Activated CD4-positive, alpha-beta T cell treated with anti-CD3 and anti-CD28 coated beads, Interleukin-2, amount 50 U/mL, for 24 hours (primary cell): ENCODE measurements at regions not wholly inside any gene's neighbourhood (a gene's known extent, or its start where the extent isn't known, plus 50 kb on each side); places are given as distances from the start of the nearest gene placed in this dataset.

Source experiments
- DNase-seq, 2 donors: peaks; one replicate each; pipeline ENCODE4 v3.0.0-alpha.2; 2020; ENCODE audit warnings: low read depth in 1 of 2, low spot score in 1 of 2

DNA sequence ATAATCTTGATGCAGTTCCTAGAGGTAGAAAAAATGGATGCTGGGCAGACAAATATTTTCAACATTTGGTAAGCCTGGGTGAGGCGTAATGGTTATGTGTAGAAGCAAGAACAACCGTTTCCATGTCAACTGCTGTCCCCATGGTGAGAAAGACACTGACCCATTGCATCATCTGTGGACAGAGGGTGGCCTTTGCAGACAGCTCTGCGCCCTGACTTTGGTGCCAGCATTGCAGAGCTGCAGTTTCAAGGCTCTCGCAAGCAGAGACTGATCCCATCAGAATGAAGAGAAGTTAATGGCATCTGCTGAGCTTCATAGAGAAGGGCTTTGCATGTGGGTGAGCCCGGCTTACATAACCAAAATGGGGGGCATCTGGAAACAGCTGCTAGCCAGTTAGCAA, 179.0 kb upstream of the ADRA1B start:
- no peak for DNase-seq

DNA sequence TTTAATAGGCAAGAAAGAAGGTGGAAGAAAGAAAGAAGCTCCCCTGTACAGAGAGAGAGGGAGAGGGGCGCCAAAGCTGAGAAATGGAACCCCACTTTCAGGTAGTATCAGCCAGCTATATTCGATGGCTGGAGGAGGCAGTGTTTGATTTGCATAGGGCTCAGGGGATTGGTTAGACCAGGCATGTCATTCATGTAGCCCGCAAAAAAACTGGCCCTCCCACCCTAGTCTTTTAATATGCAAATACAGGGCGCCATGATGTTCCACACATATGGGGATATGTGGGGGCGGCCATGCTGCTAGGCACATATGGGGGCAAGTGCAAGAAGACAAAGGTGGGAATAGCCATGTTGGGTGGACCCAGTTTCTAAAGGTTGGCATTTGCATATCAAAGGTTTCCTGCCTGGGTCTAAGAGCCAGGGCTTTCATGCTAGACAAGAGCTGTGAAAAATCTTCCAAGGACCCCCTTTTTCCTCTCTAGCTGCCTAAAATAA, 174.4 kb upstream of the ADRA1B start:
- DNase-seq, result no peak

DNA sequence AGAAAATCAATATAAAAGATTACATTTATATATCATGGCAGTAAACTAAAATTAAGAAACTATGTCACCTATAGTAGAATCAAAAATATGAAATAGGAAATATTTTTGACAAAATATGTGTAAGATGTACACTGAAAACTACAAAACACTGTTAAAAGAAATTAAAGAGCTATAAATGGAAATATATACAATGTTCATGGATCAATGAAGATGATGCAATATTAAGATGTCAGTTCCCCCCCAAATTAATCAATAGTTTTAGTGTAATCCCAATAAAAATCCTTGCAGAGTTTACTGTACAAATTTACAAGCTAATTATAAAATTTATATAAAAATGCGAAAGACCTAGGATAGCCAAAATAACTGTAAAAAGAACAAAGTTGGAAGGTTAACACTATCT, 173.0 kb upstream of the ADRA1B start:
- no peak for DNase-seq

DNA sequence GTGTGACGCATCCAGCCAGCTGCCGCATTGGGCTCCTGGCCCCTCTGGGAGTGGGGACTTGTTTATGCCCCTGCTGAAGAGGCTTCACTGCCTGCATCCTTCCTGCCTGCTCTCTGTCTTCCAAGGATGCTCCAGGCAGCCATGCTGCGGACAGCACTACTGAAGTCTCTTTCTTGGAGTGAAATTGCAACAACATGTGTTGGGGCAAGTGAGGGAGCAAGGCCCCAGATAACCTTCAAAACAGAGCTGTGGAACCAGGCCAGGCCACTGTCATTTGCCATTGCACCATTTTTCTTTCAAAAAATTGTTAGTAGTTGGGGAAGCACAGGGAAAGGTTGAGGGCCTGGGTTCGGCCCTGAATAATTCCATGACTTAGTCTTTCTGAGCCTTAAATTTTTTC, 169.6 kb upstream of the ADRA1B start:
- DNase-seq, result no peak

DNA sequence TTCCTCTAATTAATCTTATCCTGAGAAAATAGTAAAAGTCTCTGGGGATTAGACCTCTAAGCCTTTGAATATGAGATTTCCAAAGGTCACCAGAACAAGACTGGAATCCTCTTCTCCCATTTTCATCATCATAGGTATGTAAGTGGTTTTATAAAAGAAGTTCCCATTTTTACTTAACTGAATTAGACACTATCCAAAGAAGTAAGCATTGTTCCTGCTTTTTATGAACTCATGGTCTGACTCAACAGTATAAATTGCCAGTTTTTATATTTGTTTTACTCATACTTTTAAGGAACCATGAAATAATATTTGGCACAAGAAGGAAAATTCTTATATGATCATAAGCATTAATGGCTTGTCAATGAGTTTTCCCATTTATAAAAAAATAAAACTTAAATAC, 167.1 kb upstream of the ADRA1B start:
- DNase-seq, result no peak

DNA sequence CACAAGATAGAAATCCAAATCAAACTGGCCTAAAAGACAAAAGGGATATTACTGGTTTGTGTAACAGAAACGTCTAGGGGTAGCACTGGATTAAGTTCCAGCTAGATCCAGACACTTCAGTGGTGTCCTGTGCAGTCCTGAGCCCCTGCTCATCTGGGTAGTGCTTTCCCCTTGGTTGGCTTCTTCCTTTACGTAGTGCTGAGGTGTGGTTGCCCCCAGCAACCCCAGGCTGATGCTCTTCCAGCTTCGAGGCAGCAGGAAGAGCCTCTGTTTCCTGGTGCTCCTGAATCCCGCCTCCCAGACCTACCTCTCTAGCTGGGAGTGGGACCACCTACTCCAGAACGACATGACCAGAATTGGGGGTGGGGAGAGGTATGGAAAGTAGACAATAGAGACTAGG, 166.1 kb upstream of the ADRA1B start:
- DNase-seq, result no peak

DNA sequence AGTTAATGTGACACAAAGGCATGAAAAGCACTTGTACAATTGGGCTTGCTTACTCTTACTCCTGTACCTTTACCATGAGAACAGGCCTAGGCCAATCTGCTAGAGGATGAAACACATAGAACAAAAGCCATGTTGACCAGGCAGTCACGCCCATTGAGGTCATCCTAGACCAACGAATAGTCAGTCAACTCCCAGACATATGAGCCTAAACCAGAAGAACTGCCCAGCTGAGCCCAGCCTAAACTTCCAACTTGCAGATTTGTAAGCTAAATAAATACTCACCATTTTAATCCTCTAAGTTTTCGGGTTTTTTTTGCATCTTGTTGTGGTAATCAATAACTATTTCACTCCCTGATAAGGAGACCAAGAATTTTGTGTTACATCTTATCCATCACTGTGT, 164.8 kb upstream of the ADRA1B start:
- DNase-seq, result no peak

DNA sequence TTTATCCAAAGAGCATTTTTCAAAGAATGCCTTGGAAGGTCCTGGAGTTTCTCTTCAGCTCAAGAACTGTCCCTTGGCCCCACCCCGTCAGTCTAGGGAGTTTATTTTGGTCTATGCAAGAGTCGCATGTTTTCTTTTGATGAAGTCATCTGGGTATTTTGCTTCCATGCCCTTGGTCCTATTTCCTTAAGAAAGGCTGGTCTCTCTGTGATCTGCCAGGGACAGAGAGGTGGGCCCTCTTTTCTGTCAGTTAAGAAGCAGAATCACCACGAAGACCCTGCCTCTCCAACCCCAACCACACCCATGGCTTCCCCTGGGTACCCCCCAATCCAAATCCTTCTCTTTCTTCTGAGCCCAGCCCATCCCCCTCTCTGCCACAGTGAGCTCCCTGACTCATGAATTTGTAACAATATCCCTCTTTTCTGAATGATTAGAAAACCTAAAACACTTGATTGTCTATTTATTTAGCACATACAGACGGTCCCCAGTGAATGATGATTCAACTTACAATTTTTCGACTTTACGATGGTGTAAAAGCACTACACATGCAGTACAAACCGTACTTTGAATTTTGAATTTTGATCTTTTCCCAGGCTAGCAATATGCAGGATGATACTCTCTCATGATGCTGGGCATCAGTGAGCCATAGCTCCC, 163.5 kb upstream of the ADRA1B start:
- DNase-seq, result no peak

DNA sequence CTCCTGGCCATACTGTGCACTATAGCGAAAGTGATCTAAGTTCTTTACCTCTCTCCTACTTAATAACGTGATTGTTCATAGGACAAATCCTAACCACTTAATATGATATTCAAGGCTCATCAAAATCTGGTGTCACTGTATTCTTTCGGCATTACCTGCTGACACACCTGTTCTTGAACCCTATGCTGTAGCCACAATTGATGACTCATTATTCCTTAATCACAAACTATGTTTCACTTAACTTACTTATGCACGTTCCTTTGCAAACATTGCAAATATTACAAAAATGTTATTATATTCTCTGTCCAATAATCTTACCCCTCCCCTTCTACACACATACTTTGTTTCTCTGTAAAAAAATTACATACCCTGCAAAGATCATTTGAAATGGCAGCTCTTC, 158.1 kb upstream of the ADRA1B start:
- DNase-seq, result no peak

DNA sequence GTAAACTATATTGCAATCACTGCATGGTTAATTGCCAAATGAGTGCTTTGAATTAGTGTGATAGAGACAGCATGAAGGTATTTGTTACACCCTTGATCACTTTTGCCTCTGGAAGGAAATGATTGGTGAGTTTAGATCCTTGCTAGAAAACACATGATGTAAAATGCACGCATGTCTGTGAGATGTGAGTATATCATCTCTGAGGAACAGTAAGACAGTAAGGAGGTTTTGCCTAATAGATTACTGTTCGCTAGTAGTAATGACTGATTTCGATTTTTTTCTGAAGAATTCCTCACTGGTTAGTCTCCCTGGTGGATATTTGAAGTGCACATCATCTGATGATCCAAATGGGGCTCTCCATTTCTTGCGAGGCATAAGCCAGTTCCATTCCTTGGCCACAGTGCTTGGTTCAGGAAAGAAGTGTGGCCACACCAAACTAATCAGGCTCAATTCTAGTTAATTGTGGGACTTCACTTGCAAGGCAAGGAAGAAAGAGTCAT, 156.4 kb upstream of the ADRA1B start:
- DNase-seq, result no peak

DNA sequence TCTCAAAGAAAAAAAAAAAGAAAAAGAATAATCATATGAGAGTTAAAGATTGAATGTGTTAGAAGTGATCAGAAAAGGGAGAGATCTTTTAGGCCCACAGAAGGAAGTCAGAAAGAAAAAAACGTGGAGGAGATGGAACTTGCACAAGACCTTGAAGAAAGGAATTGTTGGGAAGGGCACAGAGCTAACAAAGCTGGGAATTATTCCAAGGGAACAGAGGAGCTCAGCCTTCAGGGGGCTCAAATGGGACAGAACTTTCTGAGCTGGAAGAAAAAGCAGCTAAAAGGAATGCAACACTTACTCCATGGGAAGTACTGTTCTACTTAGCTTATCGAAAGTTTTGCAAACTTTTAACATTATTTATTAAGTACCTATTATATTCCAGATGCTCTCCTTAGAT, 153.4 kb upstream of the ADRA1B start:
- DNase-seq, result no peak

DNA sequence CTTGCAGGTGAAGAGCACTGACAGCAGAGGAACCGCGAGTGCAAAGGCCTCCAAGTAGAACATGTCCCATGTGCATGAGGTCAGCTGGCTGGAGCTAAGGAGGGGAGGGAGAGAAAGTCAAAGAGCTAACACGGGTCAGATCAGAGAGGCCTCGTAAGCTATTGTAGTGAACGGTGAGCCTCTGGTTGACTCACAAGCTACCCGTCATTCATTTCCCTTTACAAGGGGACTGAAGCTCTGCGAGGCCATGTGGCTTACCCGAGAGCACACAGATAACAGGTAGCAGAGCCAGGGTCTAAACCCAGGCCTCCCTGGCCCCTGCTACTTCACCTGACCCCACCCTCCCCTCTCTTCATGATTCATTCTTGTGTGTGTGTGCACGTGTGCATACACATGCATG, 152.7 kb upstream of the ADRA1B start:
- DNase-seq, result no peak

DNA sequence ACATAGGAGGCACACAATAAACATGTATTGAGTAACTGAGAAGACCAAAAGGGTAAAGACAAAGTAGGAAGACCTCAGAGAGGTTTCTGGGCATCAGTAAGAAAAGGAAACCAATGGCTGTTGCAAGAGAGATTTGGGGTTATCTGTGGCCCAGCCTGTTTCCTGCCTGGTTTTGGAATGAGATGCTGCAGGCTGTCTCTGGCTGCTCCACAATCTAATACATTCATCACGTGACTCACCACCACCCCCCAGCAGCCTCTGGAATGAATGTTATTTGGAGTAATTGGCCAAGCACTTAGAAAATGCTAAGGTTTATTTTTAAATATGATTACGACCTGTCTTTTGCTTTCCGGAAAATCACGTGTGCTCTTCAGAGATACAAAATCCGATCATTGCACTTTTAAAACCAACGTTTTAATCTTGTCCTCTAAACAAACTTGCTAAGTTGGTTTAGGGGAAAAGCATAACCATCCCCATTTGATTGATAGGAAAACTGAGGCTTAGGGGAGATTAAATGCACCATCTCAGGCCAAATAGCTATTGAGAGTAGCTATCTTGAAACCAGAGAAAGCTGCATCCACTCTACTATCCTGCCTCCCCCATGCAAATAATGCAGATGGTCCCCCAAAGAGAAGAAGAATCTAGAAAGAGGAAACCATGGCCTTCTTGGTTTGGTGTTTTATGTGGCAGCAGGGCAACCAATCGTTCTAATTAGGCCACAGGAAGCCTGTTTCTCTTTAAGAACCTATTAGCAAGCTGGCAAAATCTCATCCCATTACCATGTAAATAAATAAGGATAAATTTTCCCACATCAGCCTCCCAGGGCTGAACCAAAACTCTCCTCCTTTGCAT, 151.8 kb upstream of the ADRA1B start:
- DNase-seq, result no peak

DNA sequence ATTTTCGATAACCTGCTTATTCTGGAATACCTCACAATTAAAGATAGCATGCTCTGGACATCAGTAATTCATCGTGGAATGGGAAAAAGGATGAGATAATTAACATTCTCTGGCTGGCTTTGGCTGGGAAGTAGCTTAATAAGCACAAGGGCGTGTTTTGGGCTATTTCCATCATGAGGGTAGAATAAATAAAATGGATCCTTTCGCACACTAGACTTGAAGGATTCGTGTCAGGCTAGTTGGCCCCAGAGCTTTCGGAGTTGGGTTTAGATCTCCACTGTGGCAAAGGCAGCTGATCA, 151.2 kb upstream of the ADRA1B start:
- no peak for DNase-seq

DNA sequence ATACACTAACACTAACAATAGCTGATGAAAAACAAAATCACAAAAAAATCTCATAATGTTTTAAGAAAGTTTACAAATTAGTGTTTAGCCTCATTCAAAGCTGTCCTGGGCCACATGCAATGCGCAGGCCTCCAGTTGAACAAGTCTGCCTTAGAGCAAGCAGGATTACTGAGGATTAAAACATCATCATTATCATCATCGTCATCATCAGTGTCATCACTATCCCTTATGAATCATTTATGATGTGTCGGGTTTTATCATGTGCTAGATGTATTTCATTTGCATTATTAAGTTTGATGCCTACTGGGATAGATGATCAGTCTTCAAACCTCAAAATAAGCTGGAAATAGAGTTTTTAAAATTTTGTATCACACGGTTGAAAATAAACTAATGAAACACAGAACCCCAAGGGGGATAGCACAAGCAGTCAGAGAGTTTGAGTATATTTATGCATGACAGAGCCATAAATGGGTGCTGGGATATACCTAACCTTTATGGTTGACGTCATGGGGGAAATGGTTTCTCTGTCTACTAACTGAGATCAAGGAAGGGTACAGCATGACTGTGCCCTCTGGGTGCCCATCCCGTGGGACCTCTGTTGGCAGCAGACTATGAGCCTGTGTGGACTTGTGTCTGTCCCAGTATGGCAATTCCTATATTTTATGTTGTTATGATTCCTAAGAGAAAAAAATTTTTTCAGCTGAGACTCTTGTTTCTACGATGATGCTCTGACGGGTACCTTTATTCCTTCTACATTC, 150.3 kb upstream of the ADRA1B start:
- DNase-seq, result no peak

DNA sequence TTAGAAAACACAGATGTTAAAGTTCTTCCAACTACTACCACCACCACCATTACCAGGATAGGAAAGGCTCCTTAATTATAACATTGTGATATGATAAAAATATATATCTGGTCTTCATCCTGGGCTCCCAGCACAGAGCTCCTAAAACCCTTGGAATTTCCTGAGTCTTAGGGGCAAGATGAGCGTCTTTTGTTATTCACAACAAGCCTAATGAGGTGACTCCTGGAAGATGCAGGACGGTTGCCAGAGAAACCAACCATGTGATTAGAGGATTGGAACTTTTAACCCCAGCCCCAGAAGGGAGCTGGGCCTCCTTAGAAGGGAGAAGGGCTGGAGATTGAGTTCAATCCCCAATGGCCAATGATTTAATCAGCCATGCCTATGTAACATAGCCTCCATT, 148.0 kb upstream of the ADRA1B start:
- DNase-seq, result no peak

DNA sequence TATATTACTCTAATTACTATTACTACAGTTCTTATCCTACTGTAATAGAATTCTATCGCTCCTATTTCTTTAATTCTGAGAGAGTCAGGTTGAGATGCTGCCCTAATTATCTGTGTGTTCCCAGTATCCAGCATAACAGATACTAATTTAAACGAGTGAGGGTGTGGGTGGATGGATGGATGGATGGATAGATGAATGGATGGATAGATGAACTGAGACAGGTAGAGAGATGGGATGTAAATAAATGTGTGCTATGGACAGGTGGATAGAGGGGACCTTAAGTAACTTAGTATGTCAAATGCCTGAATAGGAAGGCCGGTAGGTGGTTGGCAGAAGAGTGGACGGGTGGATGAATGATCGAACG, 143.6 kb upstream of the ADRA1B start:
- no peak for DNase-seq

DNA sequence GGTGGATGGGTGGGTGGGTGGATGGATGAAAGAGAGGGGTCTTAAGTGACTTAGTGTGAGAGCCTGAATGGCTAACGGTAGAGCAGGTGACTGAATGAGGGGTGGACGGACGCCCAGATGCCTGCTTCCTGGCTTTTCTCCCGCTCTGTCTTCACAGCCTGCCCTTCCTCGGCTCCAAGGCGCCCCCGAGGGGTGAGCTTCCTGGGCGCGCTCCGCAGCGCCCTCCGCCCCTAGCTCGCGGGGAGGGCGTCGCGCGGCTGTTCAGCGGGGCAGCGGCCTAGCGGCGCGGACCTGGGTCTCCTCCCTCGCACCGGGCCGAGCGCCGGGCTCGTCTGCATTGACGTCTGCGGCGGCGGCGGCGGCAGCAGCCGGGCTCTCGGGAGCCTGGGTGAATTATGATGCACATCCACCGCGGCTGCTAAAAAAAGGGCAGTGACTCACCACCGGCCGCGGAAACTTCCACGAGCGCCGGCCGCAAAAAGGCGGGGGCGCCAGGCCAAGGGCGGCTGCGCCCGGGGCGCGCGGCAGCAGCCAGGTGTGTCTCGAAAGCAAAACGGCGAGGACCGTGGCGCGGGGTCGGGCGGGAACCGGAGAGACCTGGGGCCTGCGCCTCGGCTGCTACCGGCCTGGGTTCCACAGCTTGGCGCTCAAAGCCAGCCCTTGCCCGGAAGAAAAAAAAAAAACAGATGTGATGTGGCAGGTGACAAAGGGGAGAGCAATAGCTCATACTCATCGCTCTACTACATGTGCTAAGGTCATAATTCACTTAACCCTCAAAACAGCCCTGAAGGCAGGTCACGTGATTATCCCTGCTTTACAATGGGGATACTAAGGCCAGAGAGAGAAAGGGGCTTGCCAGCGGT, 143.0 kb upstream of the ADRA1B start:
- peak; percentile 69 to 79 for DNase-seq

DNA sequence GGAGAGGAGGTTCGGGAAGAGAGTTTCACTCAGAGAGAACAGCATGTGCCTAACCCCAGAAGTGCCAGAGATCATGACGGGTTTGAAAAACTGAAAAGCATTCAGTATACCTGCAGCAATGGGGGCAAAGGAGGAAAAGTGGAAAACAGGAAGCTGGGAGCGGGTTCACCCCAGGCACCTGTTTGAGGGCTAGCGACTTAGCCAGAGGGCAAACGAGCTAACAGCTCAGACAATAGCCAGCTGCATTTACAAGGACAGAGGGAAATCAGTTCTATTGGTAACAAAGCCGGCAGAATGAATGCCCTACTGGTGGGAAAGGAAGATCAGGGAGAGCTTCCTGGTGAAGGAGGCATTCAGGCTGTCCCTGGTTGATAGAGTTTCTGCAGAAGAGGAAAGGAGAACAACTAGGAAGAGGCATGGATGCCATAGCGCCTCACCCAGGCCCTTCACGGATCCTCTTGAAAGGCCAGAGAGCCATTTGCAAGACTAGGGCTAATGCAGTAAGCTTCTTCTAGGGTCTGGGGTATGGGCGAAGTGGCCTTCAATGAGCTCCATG, 141.7 kb upstream of the ADRA1B start:
- no peak for DNase-seq

DNA sequence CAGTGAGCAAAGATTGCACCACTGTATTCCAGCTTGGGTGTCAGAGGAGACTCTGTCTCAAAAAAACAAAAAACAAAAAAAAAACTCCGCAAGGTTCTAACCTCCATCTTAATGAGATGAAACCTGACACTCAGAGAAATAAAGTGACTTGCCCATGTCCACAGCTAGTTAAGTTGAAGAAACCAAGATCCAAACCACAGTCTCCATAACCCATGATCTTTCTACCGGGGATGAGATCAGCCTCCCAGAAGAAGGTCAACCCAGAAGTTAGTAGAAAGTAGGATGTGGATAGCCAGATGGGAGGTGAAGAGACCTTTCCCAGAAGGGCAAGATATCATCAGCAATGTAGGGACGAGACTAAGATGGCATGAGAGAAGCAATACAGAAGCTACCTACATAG, 140.4 kb upstream of the ADRA1B start:
- DNase-seq, result no peak
